NB4 (cell line): ENCODE measurements at regions not wholly inside any gene's neighbourhood (a gene's known extent, or its start where the extent isn't known, plus 50 kb on each side); places are given as distances from the start of the nearest gene placed in this dataset.

Experiments used
- CTCF ChIP-seq: IDR thresholded peaks from one replicate; pipeline ENCODE4 v1.5.1; 2012; ENCODE audit warnings: low read depth, low read length
- POLR2A ChIP-seq: IDR thresholded peaks from 2 replicates; pipeline ENCODE4 v1.6.1; 2011; ENCODE audit warnings: mild to moderate bottlenecking; ENCODE audit not compliant: insufficient read length; ENCODE audit errors: extremely low read depth

- TF ChIP-seq CTCF (no peak), POLR2A (no peak)
Measured at GRCh38 chr5:74231697-74232096, 408.8 kb downstream of the ENC1 start.
